Psoas muscle (tissue), 7 donors: ENCODE measurements at regions not wholly inside any gene's neighbourhood (a gene's known extent, or its start where the extent isn't known, plus 50 kb on each side); places are given as distances from the start of the nearest gene placed in this dataset.
A peak's percentile ranks its signal among the peaks of the same experiment; 100 is the strongest.

Experiments
- ATAC-seq, 4 donors: fragments of 200-7000 bp; cut with Tn5 transposase; one replicate each; pipeline ENCODE4 v1.9.1; 2020; ENCODE audit warnings: moderate library complexity in 3 of 4, mild to moderate bottlenecking in 2 of 4
- DNase-seq, 2 donors: peaks; one replicate each; pipeline ENCODE4 v3.0.0-alpha.2; 2020
- H3K27ac ChIP-seq: fragments of 200-600 bp; one replicate; pipeline ENCODE4 v1.8.0; 2022
- H3K27me3 ChIP-seq, 3 donors: fragments of 200-600 bp in 1 of 3; one replicate each; pipeline versions ENCODE4 v1.6.1 to v1.8.0; 2013 to 2022; ENCODE audit warnings: low read length in 2 of 3, mild to moderate bottlenecking in 2 of 3, moderate library complexity in 1 of 3; ENCODE audit not compliant: insufficient read depth in 3 of 3
- H3K36me3 ChIP-seq, 2 donors: fragments of 200-600 bp in 1 of 2; one replicate each; pipeline versions ENCODE4 v1.6.1 to v1.8.0; 2013 to 2022; ENCODE audit warnings: low read depth in 1 of 2, mild to moderate bottlenecking in 1 of 2, moderate library complexity in 1 of 2; ENCODE audit not compliant: insufficient read depth in 1 of 2
- H3K4me1 ChIP-seq: fragments of 200-600 bp; one replicate; pipeline ENCODE4 v1.8.0; 2022
- H3K4me3 ChIP-seq: fragments of 200-600 bp; one replicate; pipeline ENCODE4 v1.8.0; 2022; ENCODE audit warnings: mild to moderate bottlenecking
- H3K9me3 ChIP-seq: fragments of 200-600 bp; one replicate; pipeline ENCODE4 v1.8.0; 2022
- WGBS, 3 donors: extraction: QIAGEN DNeasy Blood & Tissue Kit; methylation state at CpG; one replicate each; pipeline versions ENCODE4 v1.1.6 to v1.1.7; 2013; 5-methylcytosine and 5-hydroxymethylcytosine counted together
- intact Hi-C, 2 donors: fragments of 100-400 bp; cut with DNase I; formaldehyde crosslinking; loops; one replicate each; pipeline versions ENCODE4 v1.11.0 to v1.14.2; 2022
- TF ChIP-seq, protein P1 (sequence below): fragments of 200-600 bp; IDR thresholded peaks from one replicate; pipeline ENCODE4 v1.8.0; 2022; ENCODE audit warnings: antibody characterized with exemption
- donor health status: healthy with polysubstance abuse.
- donor health status: DM: no; HTN: no; CAD: no; lungs with moderate emphysema.
- donor health status: Bipolar disorder and iron deficiency.
- donor health status: healthy.
- donor health status: DM: yes; HTN: yes; CAD: no.
- donor health status: DM: no; HTN: no; CAD: no.
- donor health status: DM: yes; HTN: yes; CAD: no.

DNA sequence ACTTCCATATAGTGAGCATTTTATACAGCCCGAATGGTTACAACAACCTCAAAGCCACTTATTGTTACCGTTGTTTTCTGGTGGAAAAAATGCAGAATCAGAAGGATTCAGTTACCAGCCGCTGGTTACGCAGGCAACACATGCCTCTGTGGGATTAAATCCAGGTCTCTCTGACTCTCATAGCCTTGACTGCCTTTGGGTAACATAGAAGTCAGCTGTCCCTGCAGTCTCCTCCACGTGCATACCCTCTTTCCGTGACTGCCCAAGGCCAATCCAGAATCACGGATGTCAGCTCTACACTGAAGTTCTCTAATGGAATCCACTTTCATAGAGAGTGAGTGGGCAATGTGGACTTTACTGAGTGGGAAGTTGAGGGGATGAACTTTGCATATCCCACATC, 189.5 kb upstream of the DNAJC19 start:
- Histone ChIP-seq H3K27ac (no peak overlapping the region), H3K36me3 (no peaks in the 10 kb centered on the region), H3K27me3 (no peaks in the 10 kb centered on the region), H3K9me3 (no peaks in the 10 kb centered on the region), H3K4me3 (no peak overlapping the region), H3K4me1 (no peaks in the 10 kb centered on the region)
- DNase-seq, result no peak
- ATAC-seq, result no peak
- intact Hi-C loops, result loop anchor here in 1 of 2 donors (5.0 kb wide), 1 partner anchor 377 kb away; no protein-coding TSS in a partner anchor
- TF ChIP-seq, protein P1, sequence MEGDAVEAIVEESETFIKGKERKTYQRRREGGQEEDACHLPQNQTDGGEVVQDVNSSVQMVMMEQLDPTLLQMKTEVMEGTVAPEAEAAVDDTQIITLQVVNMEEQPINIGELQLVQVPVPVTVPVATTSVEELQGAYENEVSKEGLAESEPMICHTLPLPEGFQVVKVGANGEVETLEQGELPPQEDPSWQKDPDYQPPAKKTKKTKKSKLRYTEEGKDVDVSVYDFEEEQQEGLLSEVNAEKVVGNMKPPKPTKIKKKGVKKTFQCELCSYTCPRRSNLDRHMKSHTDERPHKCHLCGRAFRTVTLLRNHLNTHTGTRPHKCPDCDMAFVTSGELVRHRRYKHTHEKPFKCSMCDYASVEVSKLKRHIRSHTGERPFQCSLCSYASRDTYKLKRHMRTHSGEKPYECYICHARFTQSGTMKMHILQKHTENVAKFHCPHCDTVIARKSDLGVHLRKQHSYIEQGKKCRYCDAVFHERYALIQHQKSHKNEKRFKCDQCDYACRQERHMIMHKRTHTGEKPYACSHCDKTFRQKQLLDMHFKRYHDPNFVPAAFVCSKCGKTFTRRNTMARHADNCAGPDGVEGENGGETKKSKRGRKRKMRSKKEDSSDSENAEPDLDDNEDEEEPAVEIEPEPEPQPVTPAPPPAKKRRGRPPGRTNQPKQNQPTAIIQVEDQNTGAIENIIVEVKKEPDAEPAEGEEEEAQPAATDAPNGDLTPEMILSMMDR, result no peak
- 54 to 69% (median 57%) methylated on average over 7 of the region's 7 CpGs for WGBS, 3 donors

DNA sequence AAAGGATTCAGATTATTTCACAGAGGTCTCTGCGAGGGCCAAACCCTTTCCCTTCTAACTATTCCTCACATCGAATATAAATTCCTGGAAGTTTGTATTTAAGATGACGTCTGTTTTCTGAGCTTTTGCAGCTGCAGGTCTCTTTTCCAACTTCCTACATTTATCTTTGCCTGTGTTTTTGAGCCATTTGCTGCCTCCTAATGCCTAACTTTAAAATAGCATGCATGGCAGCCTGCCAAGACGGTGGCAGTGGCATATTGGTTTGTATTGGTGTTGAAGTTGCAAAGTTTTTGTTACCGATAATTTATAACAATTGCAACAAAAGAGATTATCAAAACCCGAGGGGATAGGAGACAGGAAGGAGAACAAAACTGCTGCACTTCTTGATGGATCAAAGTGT, 187.1 kb upstream of the DNAJC19 start:
- Histone ChIP-seq H3K4me3 (no peak overlapping the region), H3K36me3 (no peaks in the 10 kb centered on the region), H3K27ac (no peak overlapping the region), H3K4me1 (no peaks in the 10 kb centered on the region), H3K9me3 (no peaks in the 10 kb centered on the region), H3K27me3 (no peaks in the 10 kb centered on the region)
- intact Hi-C loops, result loop anchor here (2.0 to 5.0 kb wide), 2 partner anchors 374 kb away; no protein-coding TSS in a partner anchor
- peak in 1 of 4 donors; percentile 73 for ATAC-seq
- WGBS, 3 donors, result 14 to 20% (median 14%) methylated on average over 6 of the region's 6 CpGs
- DNase-seq, result peak; percentile 47 to 72
- TF ChIP-seq, protein P1, result peak; percentile 61

DNA sequence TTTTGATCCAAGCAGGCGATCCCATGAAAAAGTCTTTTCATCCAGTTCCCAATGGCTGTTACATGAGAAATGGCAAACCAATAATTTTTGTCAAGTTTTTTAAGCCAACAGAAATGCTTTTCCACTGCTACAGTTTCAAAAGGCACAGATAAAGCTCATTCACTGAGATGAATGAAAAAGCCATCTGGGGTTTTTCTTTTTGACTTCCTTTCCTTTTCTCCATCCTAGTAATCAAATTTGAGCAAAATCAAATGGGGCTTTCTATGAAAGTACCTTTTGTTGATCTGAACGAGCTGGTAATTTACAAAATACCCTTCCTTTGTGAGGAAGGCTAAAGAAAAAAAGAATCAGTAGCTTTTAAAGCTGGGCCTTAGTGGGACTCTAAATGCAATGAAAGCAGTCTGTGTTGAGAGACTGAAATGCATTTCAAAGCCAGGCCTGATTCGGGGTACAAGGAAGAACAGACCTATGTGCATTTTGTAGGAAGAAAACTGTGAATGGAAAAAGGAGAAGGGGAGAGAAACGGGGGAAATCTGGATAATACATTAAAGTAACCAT, 185.2 kb upstream of the DNAJC19 start:
- Histone ChIP-seq H3K36me3 (no peaks in the 10 kb centered on the region), H3K9me3 (no peaks in the 10 kb centered on the region), H3K27ac (no peak overlapping the region), H3K4me3 (no peak overlapping the region), H3K27me3 (no peaks in the 10 kb centered on the region), H3K4me1 (no peaks in the 10 kb centered on the region)
- TF ChIP-seq, protein P1, result no peak
- intact Hi-C loops, result loop anchor here in 1 of 2 donors (5.0 kb wide), 1 partner anchor 372 kb away; no protein-coding TSS in a partner anchor
- ATAC-seq, result no peak
- no peak for DNase-seq
- 43 to 56% (median 48%) methylated on average over 4 of the region's 4 CpGs for WGBS, 3 donors

DNA sequence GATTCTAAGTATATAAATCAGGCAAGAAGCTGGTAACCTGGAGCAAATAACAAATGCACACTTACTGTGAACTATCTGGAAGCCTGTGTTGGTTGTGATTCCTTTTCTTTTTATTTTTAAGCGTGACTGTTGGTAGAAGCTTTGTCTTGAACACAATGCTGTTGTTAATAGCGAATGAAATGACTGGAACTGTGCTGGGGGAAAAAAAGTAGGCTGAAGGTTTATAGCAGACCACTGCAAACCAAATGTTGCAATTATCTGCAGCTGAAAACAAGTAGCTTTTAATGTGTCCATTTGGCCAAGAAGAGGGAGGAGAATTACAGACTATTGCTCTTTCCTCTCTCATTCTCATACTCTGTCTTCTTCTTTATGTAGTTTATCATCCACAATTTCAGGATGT, 184.5 kb upstream of the DNAJC19 start:
- DNase-seq (no peak), ATAC-seq (no peak)
- Histone ChIP-seq H3K9me3 (no peaks in the 10 kb centered on the region), H3K4me1 (no peaks in the 10 kb centered on the region), H3K36me3 (no peaks in the 10 kb centered on the region), H3K4me3 (no peak overlapping the region), H3K27ac (no peak overlapping the region), H3K27me3 (no peaks in the 10 kb centered on the region)
- 67 to 77% (median 75%) methylated on average over 2 of the region's 2 CpGs for WGBS, 3 donors
- intact Hi-C loops, result no loop called here
- TF ChIP-seq, protein P1, result no peak

DNA sequence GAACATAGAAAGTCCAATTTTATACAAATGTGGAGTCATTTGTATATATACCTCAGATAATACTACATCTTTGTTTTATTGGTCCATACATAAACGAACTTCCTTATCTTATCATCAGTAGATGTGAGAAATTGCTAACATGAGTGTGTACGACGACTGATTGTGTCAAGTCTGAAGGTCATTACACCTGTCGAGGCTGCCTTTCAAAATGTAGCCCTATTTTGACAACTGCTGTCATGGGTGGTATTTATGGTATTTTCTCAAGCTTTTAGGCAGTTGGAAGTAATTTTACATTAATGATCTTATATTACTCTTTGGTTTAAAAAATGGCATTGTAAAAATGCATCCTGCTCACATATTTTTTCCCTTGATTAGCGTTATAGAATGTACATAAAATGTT, 183.7 kb upstream of the DNAJC19 start:
- TF ChIP-seq, protein P1, result no peak
- no peaks in the 10 kb centered on the region for H3K36me3 ChIP-seq
- H3K4me3 ChIP-seq, result no peak overlapping the region
- no peaks in the 10 kb centered on the region for H3K9me3 ChIP-seq
- no peak for ATAC-seq
- intact Hi-C loops, result no loop called here
- DNase-seq, result no peak
- no peaks in the 10 kb centered on the region for H3K27me3 ChIP-seq
- WGBS, 3 donors, result 68 to 79% (median 71%) methylated on average over 5 of the region's 5 CpGs
- H3K4me1 ChIP-seq, result no peaks in the 10 kb centered on the region
- H3K27ac ChIP-seq, result no peak overlapping the region
